ENCODE measurements at regions not wholly inside any gene's neighbourhood (a gene's known extent, or its start where the extent isn't known, plus 50 kb on each side); places are given as distances from the start of the nearest gene placed in this dataset.
"Not testable (repeated sequence)": the region's sequence is repeated elsewhere in the genome, so short reads cannot be mapped to it uniquely, and the experiment has no call there.

DNA sequence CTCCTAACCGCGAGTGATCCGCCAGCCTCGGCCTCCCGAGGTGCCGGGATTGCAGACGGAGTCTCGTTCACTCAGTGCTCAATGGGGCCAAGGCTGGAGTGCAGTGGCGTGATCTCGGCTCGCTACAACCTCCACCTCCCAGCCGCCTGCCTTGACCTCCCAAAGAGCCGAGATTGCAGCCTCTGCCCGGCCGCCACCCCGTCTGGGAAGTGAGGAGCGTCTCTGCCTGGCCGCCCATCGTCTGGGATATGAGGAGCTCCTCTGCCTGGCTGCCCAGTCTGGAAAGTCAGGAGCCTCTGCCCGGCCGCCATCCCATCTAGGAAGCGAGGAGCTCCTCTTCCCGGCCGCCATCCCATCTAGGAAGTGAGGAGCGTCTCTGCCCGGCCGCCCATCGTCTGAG is 58.8 kb upstream of the ANKRD30BL start:
- DNase-seq: not testable (repeated sequence)

DNA sequence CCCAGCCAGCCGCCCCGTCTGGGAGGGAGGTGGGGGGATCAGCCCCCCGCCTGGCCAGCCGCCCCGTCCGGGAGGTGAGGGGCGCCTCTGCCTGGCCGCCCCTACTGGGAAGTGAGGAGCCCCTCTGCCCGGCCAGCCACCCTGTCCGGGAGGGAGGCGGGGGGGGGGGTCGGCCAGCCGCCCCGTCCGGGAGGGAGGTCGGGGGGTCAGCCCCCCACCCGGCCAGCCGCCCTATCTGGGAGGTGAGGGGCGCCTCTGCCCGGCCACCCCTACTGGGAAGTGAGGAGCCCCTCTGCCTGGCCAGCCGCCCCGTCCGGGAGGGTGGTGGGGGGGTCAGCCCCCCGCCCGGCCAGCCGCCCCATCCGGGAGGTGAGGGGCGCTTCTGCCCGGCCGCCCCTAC is 60.1 kb upstream of the ANKRD30BL start:
- not testable (repeated sequence) for DNase-seq

DNA sequence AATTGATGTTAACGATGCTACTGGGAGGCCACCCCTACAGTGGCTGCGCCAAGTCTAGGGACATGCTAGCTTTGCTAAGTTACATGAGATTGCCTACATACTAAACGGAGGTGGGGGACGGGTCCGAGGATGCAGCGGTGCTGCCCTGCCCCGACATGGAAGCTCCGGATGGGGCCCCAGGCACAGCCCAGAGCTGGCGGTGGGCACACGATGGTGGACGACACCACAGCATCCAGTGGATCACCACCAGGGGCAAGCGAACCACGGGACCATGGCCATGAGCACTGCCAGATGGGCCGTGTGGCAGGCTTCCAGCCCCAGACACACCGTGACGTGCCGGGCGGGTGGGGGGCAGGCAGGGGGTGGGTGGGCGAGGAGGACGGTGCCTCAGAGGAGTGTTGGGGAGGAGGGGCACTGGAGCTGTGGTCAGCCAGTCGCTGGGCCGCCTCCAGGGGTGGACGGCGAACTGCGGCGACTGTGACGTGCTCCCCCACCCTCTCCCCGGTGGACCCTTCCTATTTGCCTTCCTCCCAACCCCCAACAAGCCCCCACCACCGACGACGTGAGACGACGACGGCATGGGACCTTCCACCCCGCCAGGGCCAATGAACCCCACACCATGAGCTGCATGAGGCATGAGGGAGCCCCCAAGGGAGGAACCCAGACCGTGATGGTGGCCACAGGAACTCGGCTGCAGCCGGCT is 90.6 kb upstream of the ANKRD30BL start:
- DNase-seq: no peak

DNA sequence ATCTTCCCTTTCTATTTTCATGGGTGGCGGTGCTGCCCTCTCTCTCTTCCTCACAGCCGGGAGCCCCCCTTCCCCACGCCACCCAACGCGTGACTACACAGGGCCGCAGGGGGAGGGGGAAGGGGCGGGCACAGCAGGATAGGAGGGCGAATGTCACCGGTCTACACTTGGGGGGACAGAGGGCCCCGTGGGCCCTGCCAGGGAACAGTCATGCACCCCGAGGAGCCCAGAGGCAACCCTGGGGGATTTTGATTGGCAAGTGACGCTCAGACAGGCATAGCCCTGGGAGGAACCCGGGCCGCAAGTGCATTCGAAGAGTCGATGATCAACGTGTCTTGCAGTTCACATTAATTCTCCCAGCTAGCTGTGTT is 91.1 kb upstream of the ANKRD30BL start:
- no peak for DNase-seq

DNA sequence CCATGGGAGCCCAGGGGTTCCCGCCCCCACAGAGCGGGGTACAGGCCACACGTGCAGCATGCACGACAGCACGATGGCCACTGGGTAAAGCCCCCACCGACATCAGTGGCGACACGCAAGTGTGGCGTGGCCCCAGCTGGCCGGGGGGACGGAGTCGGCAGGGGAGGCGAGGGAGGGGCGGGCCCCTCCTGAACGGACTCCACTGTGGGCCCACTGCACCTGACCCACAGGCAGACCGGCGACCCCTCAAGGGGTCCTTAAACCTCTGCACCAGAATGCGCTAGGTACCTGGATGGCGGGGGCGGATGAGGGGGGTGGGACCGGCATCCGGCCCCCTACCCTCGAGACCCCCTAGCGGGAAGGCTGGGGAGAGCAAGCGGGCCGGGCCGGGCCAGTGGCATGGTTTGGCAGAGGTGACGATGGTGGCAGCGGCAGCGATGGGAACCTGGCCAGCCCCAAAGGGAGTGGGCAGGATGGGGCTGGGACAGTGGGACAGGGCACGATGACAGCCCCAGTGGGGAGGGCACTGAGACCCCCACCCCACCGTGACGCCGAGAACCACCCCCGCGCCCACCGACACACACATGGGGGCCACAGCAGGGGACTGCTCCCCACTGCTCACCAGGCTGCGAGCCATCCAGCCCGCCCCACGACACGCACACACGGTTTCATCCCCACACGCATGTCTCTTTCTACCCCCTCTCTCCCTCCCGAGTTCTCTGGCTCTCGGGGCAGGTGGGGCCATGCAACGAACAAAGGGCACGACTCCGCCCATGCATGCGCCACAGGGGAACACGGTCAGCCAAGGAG is 91.9 kb upstream of the ANKRD30BL start:
- DNase-seq: no peak

DNA sequence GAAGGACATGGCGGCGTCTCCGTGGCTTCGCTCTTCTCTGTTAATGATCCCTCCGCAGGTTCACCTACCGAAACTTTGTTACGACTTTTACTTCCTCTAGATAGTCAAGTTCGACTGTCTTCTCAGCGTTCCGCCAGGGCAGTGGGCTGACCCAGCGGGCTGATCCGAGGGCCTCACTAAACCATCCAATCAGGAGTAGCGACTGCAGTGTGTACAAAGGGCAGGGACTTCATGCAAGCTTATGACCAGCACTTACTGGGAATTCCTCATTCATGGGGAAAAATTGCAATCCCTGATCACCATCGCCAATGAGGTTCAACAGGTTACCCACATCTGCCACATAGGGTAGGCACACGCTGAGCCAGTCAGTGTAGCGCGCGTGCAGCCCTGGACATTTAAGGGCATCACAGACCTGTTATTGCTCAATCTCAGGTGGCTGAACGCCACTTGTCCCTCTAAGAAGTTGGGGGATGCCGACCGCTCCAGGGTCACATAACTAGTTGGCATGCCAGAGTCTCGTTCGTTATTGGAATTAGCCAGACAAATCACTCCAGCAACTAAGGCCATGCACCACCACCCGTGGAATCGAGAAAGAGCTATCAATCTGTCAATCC is 92.7 kb upstream of the ANKRD30BL start:
- not testable (repeated sequence) for DNase-seq

DNA sequence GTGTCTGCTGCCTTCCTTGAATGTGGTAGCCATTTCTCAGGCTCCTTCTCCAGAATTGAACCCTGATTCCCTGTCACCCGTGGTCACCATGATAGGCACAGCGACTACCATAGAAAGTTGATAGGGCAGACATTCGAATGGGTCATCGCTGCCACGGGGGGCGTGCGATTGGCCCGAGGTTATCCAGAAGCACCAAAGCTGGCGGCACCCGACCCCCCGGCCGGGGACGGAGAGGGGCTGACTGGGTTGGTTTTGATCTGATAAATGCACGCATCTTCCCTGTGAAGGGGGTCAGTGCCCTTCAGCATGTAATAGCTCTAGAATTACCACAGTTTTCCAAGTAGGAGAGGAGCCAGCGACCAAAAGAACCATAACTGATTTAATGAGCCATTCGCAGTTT is 94.0 kb upstream of the ANKRD30BL start:
- no peak for DNase-seq

DNA sequence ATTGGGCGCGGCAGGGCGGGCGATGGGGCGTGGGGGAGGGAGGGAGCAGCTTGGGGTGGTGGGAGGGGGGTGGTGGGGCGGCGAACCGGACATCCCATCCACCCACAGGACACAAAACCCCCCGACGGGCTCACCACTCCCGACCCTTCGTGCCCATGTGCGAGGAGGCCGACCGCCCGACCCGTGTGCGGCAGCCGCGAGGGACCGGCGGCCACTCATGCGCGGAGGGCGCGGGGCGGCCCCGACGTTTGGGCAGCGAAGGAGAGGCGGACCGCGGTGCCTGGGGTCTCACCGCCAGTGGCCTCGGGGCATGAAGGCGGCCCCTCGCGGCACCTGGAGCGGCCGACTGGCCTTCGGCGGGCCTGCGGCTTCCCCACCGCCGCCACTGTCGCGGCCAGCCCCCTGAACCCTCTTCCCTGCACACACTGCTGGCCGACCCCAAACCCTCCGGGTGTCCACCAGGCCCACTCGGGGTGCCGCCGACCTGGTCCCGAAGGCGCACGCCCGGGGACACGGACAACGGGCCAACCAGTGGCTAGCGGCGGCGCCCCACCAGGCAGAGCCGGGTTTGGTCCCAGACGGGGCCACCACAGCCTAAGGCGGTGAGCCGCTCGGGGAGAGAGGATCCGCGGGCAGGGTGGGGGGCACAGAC is 94.6 kb upstream of the ANKRD30BL start:
- DNase-seq: no peak

DNA sequence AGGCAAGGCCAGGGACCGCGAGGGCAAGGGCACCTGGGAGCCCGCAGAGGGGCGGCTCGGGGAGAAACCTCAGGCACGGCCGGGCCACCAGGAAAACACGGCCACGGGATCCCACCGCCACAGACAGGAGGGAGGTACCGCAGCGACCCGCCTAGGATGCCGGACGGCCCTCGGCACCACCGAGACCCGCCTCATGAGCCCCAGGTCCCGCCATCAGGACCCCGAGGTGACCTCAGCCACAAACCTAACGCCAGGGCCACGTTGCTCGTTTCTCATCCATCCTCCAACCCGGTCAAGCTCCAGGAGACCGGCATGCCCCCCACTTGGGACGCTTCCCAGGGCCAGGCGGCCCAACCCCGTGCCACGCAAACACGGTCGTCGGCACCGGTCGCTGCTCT is 95.2 kb upstream of the ANKRD30BL start:
- DNase-seq: not testable (repeated sequence)

DNA sequence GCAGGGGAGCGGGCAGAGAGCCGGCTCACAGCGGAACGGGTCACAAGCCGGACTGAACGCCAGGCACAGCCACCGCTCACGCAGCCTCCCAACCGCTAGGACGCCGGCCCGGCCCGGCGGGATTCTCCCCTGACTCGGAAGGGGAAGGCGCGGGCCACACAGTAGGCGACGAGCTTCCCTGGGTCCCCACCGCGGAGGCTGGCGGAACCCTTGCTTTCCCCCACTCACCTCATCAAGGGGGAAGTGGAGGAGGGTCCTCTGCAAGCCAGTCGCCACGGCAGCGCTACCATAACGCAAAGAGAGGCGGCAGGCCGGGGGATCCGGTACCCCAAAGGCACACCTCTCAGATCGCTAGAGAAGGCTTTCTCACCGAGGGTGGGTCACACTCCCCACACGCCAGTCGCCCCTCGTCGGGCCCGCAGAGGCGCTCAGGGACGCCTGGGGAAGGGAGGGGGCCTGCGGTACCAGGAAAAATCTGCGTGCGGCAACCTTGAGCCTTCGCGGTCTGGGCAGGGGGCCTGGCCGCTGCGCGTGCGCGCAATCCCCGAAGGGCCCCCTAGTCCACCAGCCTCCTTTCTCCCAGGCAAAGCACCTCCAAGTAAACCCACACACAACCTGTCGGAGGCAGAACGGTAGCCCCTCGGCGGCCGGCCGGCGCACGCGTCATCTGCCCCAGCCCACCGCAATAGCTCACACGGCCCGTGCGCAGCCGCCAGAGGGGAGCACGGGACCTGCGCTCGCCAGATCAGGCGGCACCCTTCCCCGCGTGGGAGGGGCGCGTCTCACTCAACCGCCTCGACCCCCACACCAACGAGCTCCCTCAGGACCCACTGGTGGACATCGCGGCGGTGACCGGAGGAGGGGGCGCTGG is 95.8 kb upstream of the ANKRD30BL start:
- DNase-seq: not testable (repeated sequence)

DNA sequence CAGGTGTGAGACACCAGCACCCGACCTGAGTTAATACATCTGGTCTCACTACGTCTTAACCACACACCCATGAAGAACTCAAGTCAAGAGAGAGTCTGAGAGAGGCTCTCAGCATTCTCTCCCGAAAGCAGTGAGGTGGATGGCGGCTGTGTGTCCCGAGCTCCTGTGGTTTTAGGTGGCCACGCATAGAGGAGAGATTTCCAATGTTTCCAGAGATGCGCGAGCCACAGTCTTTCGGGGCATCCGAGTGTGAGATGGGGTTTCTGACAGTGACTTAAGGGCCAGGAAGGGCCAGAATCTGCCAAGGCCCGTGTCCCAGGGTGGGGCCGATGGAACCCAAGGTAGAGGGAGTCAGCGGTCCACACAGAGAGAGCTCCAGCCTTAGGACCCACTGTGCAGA is 97.5 kb upstream of the ANKRD30BL start:
- DNase-seq: not testable (repeated sequence)

DNA sequence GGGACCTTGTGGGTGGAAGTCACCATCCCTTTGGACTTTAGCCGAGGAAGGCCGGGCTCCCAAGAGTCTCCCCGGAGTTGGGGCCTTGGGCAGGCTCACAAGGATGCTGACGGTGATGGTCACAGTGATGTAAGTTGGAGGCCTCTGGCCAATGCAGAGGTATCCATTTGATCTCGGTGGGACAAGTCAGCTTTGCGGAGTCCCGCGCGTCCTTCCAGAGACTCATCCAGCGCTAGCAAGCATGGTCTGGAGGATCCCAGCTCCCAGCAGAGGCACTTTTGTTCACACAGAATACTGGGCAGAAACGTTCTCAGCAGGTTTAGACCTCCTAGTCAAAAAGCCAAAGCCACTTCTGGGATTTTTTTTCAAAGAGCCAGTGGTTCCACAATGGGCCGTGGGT is 103.8 kb upstream of the ANKRD30BL start:
- DNase-seq: not testable (repeated sequence)

DNA sequence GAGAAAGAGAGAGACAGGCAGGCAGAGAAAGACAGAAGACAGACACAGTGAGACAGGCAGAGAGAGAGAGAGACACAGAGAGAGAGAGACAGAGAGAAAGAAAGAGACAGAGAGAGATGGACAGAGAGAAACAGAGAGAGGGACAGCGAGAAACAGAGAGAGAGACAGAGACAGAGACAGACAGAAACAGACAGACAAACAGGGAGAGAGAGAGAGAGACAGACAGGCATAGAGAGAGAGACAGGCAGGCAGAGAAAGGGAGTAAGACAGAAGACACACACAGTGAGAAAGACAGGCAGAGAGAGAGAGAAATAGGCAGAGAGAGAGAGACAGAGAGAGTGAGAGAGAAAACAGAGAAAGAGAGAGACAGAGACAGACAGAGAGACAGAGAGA is 105.3 kb upstream of the ANKRD30BL start:
- DNase-seq: no peak

DNA sequence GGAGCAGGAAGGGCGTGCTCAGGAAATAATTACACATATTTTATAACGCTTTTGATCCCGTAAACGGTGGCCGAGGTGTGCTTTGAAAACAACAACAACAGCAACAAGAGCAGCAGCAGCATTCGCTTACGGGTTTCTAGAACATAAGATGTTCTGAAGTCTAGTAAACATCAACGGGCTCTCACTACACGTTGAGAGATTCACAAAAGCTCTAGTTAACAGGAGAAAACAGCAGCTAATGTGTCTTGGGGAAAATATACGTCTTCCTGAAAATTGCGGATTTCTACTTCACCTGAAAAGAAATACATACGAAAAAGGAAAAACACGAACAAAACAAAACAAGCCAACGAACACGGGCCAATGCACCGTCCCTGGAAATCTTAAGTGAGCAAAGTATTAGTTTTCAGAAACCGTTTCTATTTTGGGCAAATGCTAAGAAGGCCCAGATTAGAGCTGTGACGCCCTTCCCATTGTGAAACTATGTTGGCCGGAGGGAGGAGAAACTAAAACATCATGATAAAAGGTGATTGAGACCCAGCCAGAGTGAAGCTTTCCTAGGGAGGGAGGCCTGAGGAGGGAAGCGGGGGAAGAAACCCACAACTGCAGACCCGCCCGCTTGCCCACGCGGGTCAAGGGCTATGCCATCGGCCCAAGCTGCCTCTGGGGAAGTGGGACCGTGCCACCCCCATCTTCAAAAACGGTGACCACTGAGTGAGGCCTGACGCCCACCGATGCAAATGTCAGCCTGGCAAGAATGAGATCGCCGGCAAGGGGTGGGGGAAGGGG is 105.9 kb upstream of the ANKRD30BL start:
- not testable (repeated sequence) for DNase-seq

DNA sequence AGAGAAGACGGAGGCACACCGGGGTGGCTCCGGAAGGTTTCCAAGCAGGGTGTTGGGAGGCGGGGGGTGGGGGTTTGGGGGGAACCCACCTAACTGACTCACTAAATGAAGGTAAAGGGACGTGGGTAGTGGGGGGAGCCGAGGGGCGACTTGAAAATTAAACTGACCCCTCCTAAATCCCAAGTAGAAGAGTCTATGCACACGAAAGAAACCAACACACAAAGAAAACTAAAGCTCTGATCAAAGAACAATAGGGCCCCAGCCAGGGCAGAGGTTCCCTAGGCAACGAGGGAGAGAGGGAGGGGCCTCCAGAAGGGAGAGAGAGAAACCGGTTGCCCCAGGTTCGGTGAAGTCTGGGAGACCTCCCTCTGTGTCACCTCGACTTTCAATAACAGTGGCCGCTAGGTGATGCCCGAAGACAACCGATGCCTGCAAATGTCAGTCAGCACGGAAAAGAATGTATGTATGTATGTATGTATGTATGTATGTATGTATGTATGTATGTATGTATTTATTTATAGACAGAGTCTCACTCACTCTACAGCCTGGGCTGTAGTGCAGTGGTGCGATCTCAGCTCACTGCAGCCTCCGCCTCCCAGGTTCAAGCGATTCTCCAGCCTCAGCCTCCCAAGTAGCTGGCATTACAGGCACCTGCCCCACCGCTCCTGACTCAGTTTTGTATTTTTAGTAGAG is 106.7 kb upstream of the ANKRD30BL start:
- peak; percentile 44 for DNase-seq

DNA sequence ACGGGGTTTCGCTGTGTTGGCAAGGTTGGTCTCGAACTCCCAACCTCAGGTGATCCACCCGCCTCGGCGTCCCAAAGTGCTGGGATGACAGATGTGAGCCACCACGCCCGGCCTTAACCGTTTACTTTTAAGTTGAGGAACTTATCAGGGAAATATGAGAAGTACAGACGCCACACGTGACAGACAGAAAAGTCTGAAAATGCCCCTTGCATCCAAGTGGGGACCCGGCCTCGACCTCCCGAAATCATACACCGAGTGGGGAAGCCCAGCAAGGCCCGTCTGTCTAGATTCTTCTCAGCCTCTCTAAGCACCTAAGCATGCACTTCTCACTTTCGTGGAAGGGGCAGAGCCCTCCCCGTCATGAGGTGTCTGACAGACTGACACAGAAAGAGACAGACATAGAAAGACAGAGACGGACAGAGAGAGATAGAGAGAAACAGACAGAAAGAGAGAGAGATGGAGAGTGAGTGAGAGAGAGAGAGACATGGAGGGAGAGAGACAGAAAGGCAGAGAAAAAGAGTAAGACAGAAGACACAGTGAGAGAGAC is 107.3 kb upstream of the ANKRD30BL start:
- DNase-seq: no peak

DNA sequence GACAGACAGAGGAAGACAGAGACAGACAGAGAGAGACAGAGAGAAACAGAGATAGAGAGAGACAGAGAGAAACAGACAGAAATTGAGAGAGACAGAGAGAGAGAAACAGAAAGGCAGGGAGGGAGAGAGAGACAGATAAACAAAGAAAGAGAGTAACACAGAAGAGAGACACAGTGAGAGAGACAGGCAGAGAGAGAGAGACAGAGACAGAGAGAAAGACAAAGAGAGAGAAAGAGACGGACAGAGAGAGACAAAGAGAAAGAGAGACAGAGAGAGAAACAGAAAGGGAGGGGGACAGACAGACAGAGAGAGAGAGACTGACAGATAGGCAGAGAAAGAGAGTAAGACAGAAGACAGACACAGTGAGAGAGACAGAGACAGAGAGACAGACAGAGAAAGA is 108.5 kb upstream of the ANKRD30BL start:
- no peak for DNase-seq

DNA sequence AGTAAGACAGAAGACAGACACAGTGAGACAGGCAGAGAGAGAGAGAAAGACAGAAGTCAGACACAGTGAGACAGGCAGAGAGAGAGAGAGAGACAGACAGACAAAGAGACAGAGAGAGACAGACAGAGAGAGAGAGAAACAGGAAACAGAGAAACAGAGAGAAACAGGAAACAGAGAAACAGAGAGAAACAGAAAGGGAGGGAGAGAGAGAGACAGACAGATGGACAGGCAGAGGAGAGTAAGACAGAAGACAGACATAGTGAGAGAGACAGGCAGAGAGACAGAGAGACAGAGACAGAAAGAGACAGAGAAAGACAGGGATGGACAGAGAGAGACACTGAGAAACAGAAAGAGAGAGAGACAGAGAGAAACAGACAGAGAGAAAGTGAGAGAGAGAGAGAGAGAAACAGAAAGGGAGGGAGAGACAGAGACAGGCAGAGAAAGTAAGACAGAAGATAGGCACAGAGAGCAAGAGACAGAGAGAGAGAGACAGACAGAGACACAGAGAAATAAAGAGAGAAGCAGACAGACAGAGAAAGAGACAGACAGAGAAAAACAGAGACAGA is 109.3 kb upstream of the ANKRD30BL start:
- no peak for DNase-seq

DNA sequence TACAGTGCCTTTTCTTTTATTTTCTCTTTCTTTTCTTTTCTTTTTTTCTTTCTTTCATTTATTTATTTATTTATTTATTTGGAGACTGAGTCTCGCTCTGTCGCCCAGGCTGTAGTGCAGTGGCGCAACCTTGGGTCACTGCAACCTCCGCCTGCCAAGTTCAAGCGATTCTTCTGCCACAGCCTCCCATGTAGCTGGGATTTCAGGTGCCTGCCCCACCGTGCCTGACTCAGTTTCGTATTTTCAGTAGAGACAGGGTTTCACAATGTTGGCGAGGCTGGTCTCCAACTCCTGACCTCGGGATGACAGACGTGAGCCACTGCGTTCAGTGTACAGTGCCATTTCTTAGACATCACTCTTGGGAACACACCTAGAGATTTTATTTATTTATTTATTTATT is 110.0 kb upstream of the ANKRD30BL start:
- DNase-seq: not testable (repeated sequence)

DNA sequence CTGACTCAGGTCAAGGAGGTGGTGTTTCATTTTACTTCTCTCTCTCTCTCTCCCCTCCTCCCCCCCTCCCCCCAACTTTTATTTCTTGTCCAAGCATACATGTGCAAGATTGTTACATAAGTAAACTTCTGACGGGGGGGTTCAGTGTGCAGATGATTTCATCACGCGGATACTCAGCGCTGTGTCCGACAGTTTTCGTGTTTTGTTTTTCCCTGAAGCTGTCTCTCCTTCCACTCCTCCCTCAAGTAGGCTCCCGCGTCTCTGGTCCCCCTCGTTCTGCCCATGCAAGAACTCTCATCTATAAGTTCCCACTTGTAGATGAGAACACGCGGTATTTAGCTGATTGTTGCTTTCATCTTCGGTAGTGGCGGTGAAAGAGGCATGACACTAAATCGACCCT is 111.0 kb upstream of the ANKRD30BL start:
- no peak for DNase-seq
